ENCODE measurements at regions not wholly inside any gene's neighbourhood (a gene's known extent, or its start where the extent isn't known, plus 50 kb on each side); places are given as distances from the start of the nearest gene placed in this dataset.
"Not testable (repeated sequence)": the region's sequence is repeated elsewhere in the genome, so short reads cannot be mapped to it uniquely, and the experiment has no call there.

- no peak for DNase-seq
These were observed 145.8 kb downstream of the LCA5 start for GRCh38 chr6:79391480-79391879.

- no peak for DNase-seq
These were observed 151.3 kb downstream of the LCA5 start for GRCh38 chr6:79385893-79386292.

- no peak for DNase-seq
These were observed 150.9 kb upstream of the HMGN3 start for GRCh38 chr6:79385333-79385732.

- DNase-seq: no peak
These were observed 150.4 kb upstream of the HMGN3 start for GRCh38 chr6:79384845-79385244.

- DNase-seq: no peak
These were observed 144.5 kb upstream of the HMGN3 start for GRCh38 chr6:79378957-79379356.

- no peak for DNase-seq
These were observed 143.4 kb upstream of the HMGN3 start for GRCh38 chr6:79377888-79378348.

GRCh38 chr6:79377047-79377446 is 142.6 kb upstream of the HMGN3 start:
- DNase-seq: no peak

- no peak for DNase-seq
These were observed 141.3 kb upstream of the HMGN3 start for GRCh38 chr6:79375635-79376337.

GRCh38 chr6:79374308-79374707 is 139.8 kb upstream of the HMGN3 start:
- DNase-seq: no peak

GRCh38 chr6:79373880-79374279 is 139.4 kb upstream of the HMGN3 start:
- DNase-seq: no peak

GRCh38 chr6:79373246-79373645 is 138.8 kb upstream of the HMGN3 start:
- DNase-seq: no peak

- DNase-seq: no peak
These were observed 138.3 kb upstream of the HMGN3 start for GRCh38 chr6:79372757-79373156.

GRCh38 chr6:79369026-79369425 is 134.5 kb upstream of the HMGN3 start:
- no peak for DNase-seq

- not testable (repeated sequence) for DNase-seq
These were observed 129.0 kb upstream of the HMGN3 start for GRCh38 chr6:79363441-79363840.

- DNase-seq: not testable (repeated sequence)
These were observed 126.6 kb upstream of the HMGN3 start for GRCh38 chr6:79361074-79361473.

GRCh38 chr6:79353226-79353625 is 118.7 kb upstream of the HMGN3 start:
- DNase-seq: no peak

GRCh38 chr6:79338493-79338892 is 104.0 kb upstream of the HMGN3 start:
- DNase-seq: no peak

GRCh38 chr6:79335133-79335674 is 100.7 kb upstream of the HMGN3 start:
- peak; percentile 72 for DNase-seq

GRCh38 chr6:79334674-79335073 is 100.2 kb upstream of the HMGN3 start:
- DNase-seq: no peak

- peak; percentile 21 for DNase-seq
These were observed 96.2 kb upstream of the HMGN3 start for GRCh38 chr6:79330704-79331103.

- no peak for DNase-seq
These were observed 78.8 kb upstream of the HMGN3 start for GRCh38 chr6:79313254-79313653.

- no peak for DNase-seq
These were observed 73.0 kb upstream of the HMGN3 start for GRCh38 chr6:79307321-79308036.

GRCh38 chr6:79305020-79305419 is 70.5 kb upstream of the HMGN3 start:
- no peak for DNase-seq

GRCh38 chr6:79302341-79302740 is 67.9 kb upstream of the HMGN3 start:
- no peak for DNase-seq

Data from activated CD4-positive, alpha-beta T cell treated with anti-CD3 and anti-CD28 coated beads, Interleukin-10, Interleukin-2, amounts not matched to agents 100 ng/mL and 50 ng/mL, durations not matched to agents 16 hours and 8 hours (primary cell).